A549 (cell line): ENCODE measurements at regions not wholly inside any gene's neighbourhood (a gene's known extent, or its start where the extent isn't known, plus 50 kb on each side); places are given as distances from the start of the nearest gene placed in this dataset.

Experiments
- ATAC-seq, 2 experiments: fragments of 200-7000 bp in 1 of 2; fragments of >200 bp in 1 of 2; cut with Nextera tagmentation in 1 of 2; cut with Tn5 transposase in 1 of 2; 3 replicates each; pipeline versions ENCODE4 v1.8.0 to v1.9.1; 2018 to 2020; ENCODE audit warnings: mild to moderate bottlenecking in 1 of 2, moderate library complexity in 1 of 2
- CTCF ChIA-PET: fragments of 300-600 bp; sonication (Branson Sonifier 250); formaldehyde crosslinking; extraction: SDS; loops from one replicate; lab custom pipeline; 2021; ENCODE audit warnings: antibody characterized with exemption, inconsistent platforms; lab: Yijun Ruan, JAX
- POLR2A ChIA-PET: fragments of 350-600 bp; formaldehyde crosslinking; extraction: SDS; loops from one replicate; lab custom pipeline; 2021; ENCODE audit warnings: antibody characterized with exemption, inconsistent platforms; lab: Yijun Ruan, JAX
- DNase-seq, 2 experiments: peaks; one replicate each; pipeline versions ENCODE4 v3.0.0 to v3.0.0-alpha.2; 2011 to 2016; ENCODE audit warnings: low read depth in 1 of 2, low spot score in 1 of 2
- FAIRE-seq: peaks from 2 replicates; lab custom pipeline; 2011; peaks lifted over from hg19 to GRCh38; lab: Jason Lieb, UNC
- H3K27ac ChIP-seq, 2 experiments: fragments of >200 bp; sonication (Bioruptor Twin); formaldehyde crosslinking; 3 replicates each; pipeline ENCODE4 v1.5.1; 2016 to 2017
- H3K4me1 ChIP-seq: fragments of >200 bp; sonication (Bioruptor Twin); formaldehyde crosslinking; 3 replicates; pipeline ENCODE4 v1.6.1; 2016
- H3K4me2 ChIP-seq: fragments of >200 bp; sonication (Bioruptor Twin); formaldehyde crosslinking; 3 replicates; pipeline ENCODE4 v1.6.1; 2016
- H3K4me3 ChIP-seq: fragments of >200 bp; sonication (Bioruptor Twin); formaldehyde crosslinking; 3 replicates; pipeline ENCODE4 v1.5.1; 2016
- H3K9me3 ChIP-seq: fragments of >200 bp; sonication (Bioruptor Twin); formaldehyde crosslinking; 3 replicates; pipeline ENCODE4 v1.6.1; 2016
- ATOH8 ChIP-seq: fragments of 250-450 bp; sonication (Bioruptor Pico); IDR thresholded peaks from 2 replicates; pipeline ENCODE4 v1.5.0; 2020; ENCODE audit warnings: low read depth, mild to moderate bottlenecking, moderate library complexity
- BHLHE40 ChIP-seq: IDR thresholded peaks from 2 replicates; pipeline ENCODE4 v1.6.1; 2012; ENCODE audit warnings: low read depth, low read length, inconsistent platforms
- CBX2 ChIP-seq: fragments of 200-600 bp; sonication (generic); IDR thresholded peaks from 2 replicates; pipeline ENCODE4 v1.6.1; 2016; ENCODE audit warnings: low read depth, mild to moderate bottlenecking, borderline replicate concordance
- CHD2 ChIP-seq: fragments of 150-350 bp; IDR thresholded peaks from 2 replicates; pipeline ENCODE4 v1.6.1; 2014; ENCODE audit warnings: low read length; ENCODE audit not compliant: partially characterized antibody
- CHD4 ChIP-seq: fragments of 200-600 bp; sonication (generic); IDR thresholded peaks from 2 replicates; pipeline ENCODE4 v1.6.1; 2016; ENCODE audit warnings: antibody characterized with exemption, mild to moderate bottlenecking, borderline replicate concordance
- EHMT2 ChIP-seq: fragments of 200-600 bp; sonication (generic); IDR thresholded peaks from 2 replicates; pipeline ENCODE4 v1.6.1; 2016; ENCODE audit warnings: antibody characterized with exemption, low read depth, mild to moderate bottlenecking, moderate library complexity
- ESRRA ChIP-seq: fragments of 150-350 bp; IDR thresholded peaks from 2 replicates; pipeline ENCODE4 v1.6.1; 2014; ENCODE audit warnings: mild to moderate bottlenecking, low read length, borderline replicate concordance
- FOXS1 ChIP-seq: fragments of 250-450 bp; sonication (Bioruptor Pico); IDR thresholded peaks from 2 replicates; pipeline ENCODE4 v1.5.0; 2020; ENCODE audit warnings: mild to moderate bottlenecking, moderate library complexity
- HOXA7 ChIP-seq: fragments of 250-450 bp; sonication (Bioruptor Pico); IDR thresholded peaks from 2 replicates; pipeline ENCODE4 v1.5.0; 2020; ENCODE audit warnings: mild to moderate bottlenecking, moderate library complexity
- JUN ChIP-seq, 2 experiments: fragments of >200 bp; sonication (Bioruptor Twin); formaldehyde crosslinking; IDR thresholded peaks; 2 replicates in 1 of 2; 3 replicates in 1 of 2; pipeline ENCODE4 v1.6.1; 2016 to 2017
- JUNB ChIP-seq: fragments of >200 bp; sonication (Bioruptor Twin); formaldehyde crosslinking; IDR thresholded peaks from 2 replicates; pipeline ENCODE4 v1.6.1; 2016
- KDM5A ChIP-seq: fragments of 200-600 bp; sonication (generic); IDR thresholded peaks from 2 replicates; pipeline ENCODE4 v1.6.1; 2016; ENCODE audit warnings: antibody characterized with exemption, mild to moderate bottlenecking
- MAFK ChIP-seq: fragments of 450-650 bp; IDR thresholded peaks from 2 replicates; pipeline ENCODE4 v1.6.1; 2014; ENCODE audit not compliant: partially characterized antibody
- MYC ChIP-seq: IDR thresholded peaks from 2 replicates; pipeline ENCODE4 v1.6.1; 2012; ENCODE audit warnings: mild to moderate bottlenecking, inconsistent platforms, low read length, improper control_type of control experiment, borderline replicate concordance
- NR3C1 ChIP-seq: fragments of >200 bp; sonication (Bioruptor Twin); formaldehyde crosslinking; IDR thresholded peaks from 3 replicates; pipeline ENCODE4 v1.6.1; 2017
- PHF8 ChIP-seq: fragments of 200-600 bp; sonication (generic); IDR thresholded peaks from 2 replicates; pipeline ENCODE4 v1.6.1; 2016; ENCODE audit warnings: low read depth, mild to moderate bottlenecking, antibody characterized with exemption, moderate library complexity, borderline replicate concordance
- RARB ChIP-seq: fragments of 250-450 bp; sonication (Bioruptor Pico); IDR thresholded peaks from 2 replicates; pipeline ENCODE4 v1.8.0; 2021; ENCODE audit warnings: mild to moderate bottlenecking, moderate library complexity
- RCOR1 ChIP-seq: fragments of 150-350 bp; IDR thresholded peaks from 2 replicates; pipeline ENCODE4 v1.6.1; 2014; ENCODE audit warnings: antibody characterized with exemption, low read length, low read depth
- RFX5 ChIP-seq: fragments of 450-650 bp; IDR thresholded peaks from 2 replicates; pipeline ENCODE4 v1.7.1; 2014; ENCODE audit warnings: antibody characterized with exemption, mild to moderate bottlenecking, moderate library complexity
- SMC3 ChIP-seq: fragments of >200 bp; sonication (Bioruptor Twin); formaldehyde crosslinking; IDR thresholded peaks from 3 replicates; pipeline ENCODE4 v1.6.1; 2018; ENCODE audit warnings: inconsistent platforms
- SREBF2 ChIP-seq: fragments of 450-650 bp; IDR thresholded peaks from 2 replicates; pipeline ENCODE4 v1.6.1; 2014; ENCODE audit warnings: mild to moderate bottlenecking, moderate library complexity
- ZC3H11A ChIP-seq: fragments of 450-650 bp; IDR thresholded peaks from 2 replicates; pipeline ENCODE4 v1.6.1; 2014; ENCODE audit warnings: antibody characterized with exemption, mild to moderate bottlenecking
- ZFP36 ChIP-seq: fragments of 450-650 bp; IDR thresholded peaks from 2 replicates; pipeline ENCODE4 v1.6.1; 2014; ENCODE audit warnings: borderline replicate concordance; ENCODE audit not compliant: partially characterized antibody
- ZNF302 ChIP-seq: fragments of 250-450 bp; sonication (Bioruptor Pico); IDR thresholded peaks from 2 replicates; pipeline ENCODE4 v1.9.0; 2021; ENCODE audit warnings: inconsistent platforms, mild to moderate bottlenecking, moderate library complexity
- WGBS: methylation state at CpG from one replicate; pipeline ENCODE4 v1.1.6; 2017; ENCODE audit errors: missing lambda C conversion rate; 5-methylcytosine and 5-hydroxymethylcytosine counted together
- TF ChIP-seq, protein P1 (sequence below): IDR thresholded peaks from 2 replicates; pipeline ENCODE4 v1.6.1; 2012
- TF ChIP-seq, protein P2 (sequence below): fragments of 450-650 bp; IDR thresholded peaks from 2 replicates; pipeline ENCODE4 v1.6.1; 2014; ENCODE audit warnings: antibody characterized with exemption
- TF ChIP-seq, protein P3 (sequence below): fragments of >200 bp; sonication (Bioruptor Twin); formaldehyde crosslinking; IDR thresholded peaks from 2 replicates; pipeline ENCODE4 v1.6.1; 2016

- DNase-seq = no peak
- TF ChIP-seq BHLHE40 = no peak
- TF ChIP-seq PHF8 = no peak
- TF ChIP-seq MYC = no peak
- TF ChIP-seq CBX2 = no peak
- no peak for TF ChIP-seq RFX5
- TF ChIP-seq, protein P1, sequence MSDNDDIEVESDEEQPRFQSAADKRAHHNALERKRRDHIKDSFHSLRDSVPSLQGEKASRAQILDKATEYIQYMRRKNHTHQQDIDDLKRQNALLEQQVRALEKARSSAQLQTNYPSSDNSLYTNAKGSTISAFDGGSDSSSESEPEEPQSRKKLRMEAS = no peak
- no peak for TF ChIP-seq NR3C1
- no peak for TF ChIP-seq KDM5A
- no peak for TF ChIP-seq CHD2
- TF ChIP-seq ESRRA = no peak
- no peak for TF ChIP-seq ZFP36
- TF ChIP-seq, protein P2, sequence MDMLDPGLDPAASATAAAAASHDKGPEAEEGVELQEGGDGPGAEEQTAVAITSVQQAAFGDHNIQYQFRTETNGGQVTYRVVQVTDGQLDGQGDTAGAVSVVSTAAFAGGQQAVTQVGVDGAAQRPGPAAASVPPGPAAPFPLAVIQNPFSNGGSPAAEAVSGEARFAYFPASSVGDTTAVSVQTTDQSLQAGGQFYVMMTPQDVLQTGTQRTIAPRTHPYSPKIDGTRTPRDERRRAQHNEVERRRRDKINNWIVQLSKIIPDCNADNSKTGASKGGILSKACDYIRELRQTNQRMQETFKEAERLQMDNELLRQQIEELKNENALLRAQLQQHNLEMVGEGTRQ = no peak
- TF ChIP-seq ZC3H11A = no peak
- TF ChIP-seq RARB (CRISPR knock-in tag) = no peak
- TF ChIP-seq SMC3 = no peak
- TF ChIP-seq FOXS1 (CRISPR knock-in tag) = no peak
- TF ChIP-seq JUN (IDR thresholded peaks at IDR 0.05) = no peak
- no peak for TF ChIP-seq ATOH8 (CRISPR knock-in tag)
- TF ChIP-seq EHMT2 = no peak
- TF ChIP-seq MAFK = no peak
- H3K4me3 ChIP-seq = no peak overlapping the region
- H3K4me1 ChIP-seq = no peaks in the 10 kb centered on the region
- no peak for ATAC-seq
- no peak overlapping the region for H3K4me2 ChIP-seq
- ChIA-PET POLR2A (no interaction called here), CTCF (no interaction called here)
- H3K27ac ChIP-seq = no peak overlapping the region
- FAIRE-seq = no peak
- H3K9me3 ChIP-seq = no peaks in the 10 kb centered on the region
Observed at GRCh38 chr13:73385848-73386247, 327.0 kb downstream of the KLF5 start.

GRCh38 chr13:73372666-73373627, 314.1 kb downstream of the KLF5 start:
- FAIRE-seq (no peak), DNase-seq (no peak), ATAC-seq (no peak)
- no peak overlapping the region for H3K4me3 ChIP-seq
- H3K4me2 ChIP-seq = no peak overlapping the region
- TF ChIP-seq SREBF2 = no peak
- TF ChIP-seq CHD4 = no peak
- TF ChIP-seq FOXS1 (CRISPR knock-in tag) = no peak
- TF ChIP-seq, protein P3, sequence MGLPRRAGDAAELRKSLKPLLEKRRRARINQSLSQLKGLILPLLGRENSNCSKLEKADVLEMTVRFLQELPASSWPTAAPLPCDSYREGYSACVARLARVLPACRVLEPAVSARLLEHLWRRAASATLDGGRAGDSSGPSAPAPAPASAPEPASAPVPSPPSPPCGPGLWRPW = no peak
- no peak for TF ChIP-seq EHMT2
- no peak for TF ChIP-seq SMC3
- no peak for TF ChIP-seq JUNB
- no peak for TF ChIP-seq PHF8
- TF ChIP-seq ZNF302 (CRISPR knock-in tag) = no peak
- TF ChIP-seq RCOR1 = no peak
- TF ChIP-seq HOXA7 (CRISPR knock-in tag) = no peak
- 74% methylated on average over 5 of the region's 5 CpGs for whole genome bisulfite sequencing
- peaks cover 12% of the 10 kb centered on the region for H3K4me1 ChIP-seq
- ChIA-PET POLR2A (no interaction called here), CTCF (no interaction called here)
- no peaks in the 10 kb centered on the region for H3K9me3 ChIP-seq
- H3K27ac ChIP-seq = no peak overlapping the region
